OCI-LY1 (cell line): ENCODE measurements at regions not wholly inside any gene's neighbourhood (a gene's known extent, or its start where the extent isn't known, plus 50 kb on each side); places are given as distances from the start of the nearest gene placed in this dataset.

Source experiments
- H2AFZ ChIP-seq: fragments of 200-600 bp; sonication (generic), shearing (Covaris generic); 2 replicates; pipeline ENCODE4 v1.6.0; 2014; ENCODE audit warnings: antibody characterized with exemption, mild to moderate bottlenecking, low read length
- H3F3A ChIP-seq: fragments of 200-600 bp; sonication (generic), shearing (Covaris generic); 2 replicates; pipeline ENCODE4 v1.6.0; 2014; ENCODE audit warnings: mild to moderate bottlenecking, antibody characterized with exemption, low read length, moderate library complexity; ENCODE audit not compliant: insufficient read depth
- H3K27ac ChIP-seq: fragments of 200-600 bp; sonication (generic); 2 replicates; pipeline ENCODE4 v1.5.1; 2014; ENCODE audit warnings: low read length, mixed run types, mild to moderate bottlenecking, low read depth; ENCODE audit not compliant: poor library complexity, severe bottlenecking
- H3K27me3 ChIP-seq: fragments of 200-600 bp; sonication (generic); 2 replicates; pipeline ENCODE4 v1.6.0; 2014; ENCODE audit warnings: antibody characterized with exemption, mild to moderate bottlenecking, low read length, moderate library complexity; ENCODE audit not compliant: insufficient read depth
- H3K36me3 ChIP-seq: fragments of 200-600 bp; sonication (generic); 2 replicates; pipeline ENCODE4 v1.6.1; 2014; ENCODE audit warnings: mild to moderate bottlenecking, antibody characterized with exemption, low read length, moderate library complexity, mixed read lengths; ENCODE audit not compliant: insufficient read depth
- H3K4me1 ChIP-seq: fragments of 200-600 bp; sonication (generic); 2 replicates; pipeline ENCODE4 v1.5.1; 2014; ENCODE audit warnings: mild to moderate bottlenecking, low read length, moderate library complexity; ENCODE audit not compliant: insufficient read depth, severe bottlenecking
- H3K4me2 ChIP-seq: fragments of 200-600 bp; sonication (generic), shearing (Covaris generic); 2 replicates; pipeline ENCODE4 v1.6.1; 2014; ENCODE audit warnings: low read length
- H3K4me3 ChIP-seq: fragments of 200-600 bp; sonication (generic); 2 replicates; pipeline ENCODE4 v1.5.1; 2014; ENCODE audit warnings: low read length, low read depth, mild to moderate bottlenecking, mixed read lengths; ENCODE audit not compliant: poor library complexity, severe bottlenecking
- H3K79me2 ChIP-seq: fragments of 200-600 bp; shearing (Covaris generic); 2 replicates; pipeline ENCODE4 v1.6.1; 2016; ENCODE audit warnings: mixed run types, low read length, mixed read lengths; ENCODE audit not compliant: insufficient read depth
- H3K9ac ChIP-seq: fragments of 200-600 bp; sonication (generic), shearing (Covaris generic); 2 replicates; pipeline ENCODE4 v1.6.1; 2014; ENCODE audit warnings: mild to moderate bottlenecking, low read length, mixed read lengths
- H3K9me2 ChIP-seq: fragments of 200-600 bp; sonication (generic), shearing (Covaris generic); 2 replicates; pipeline ENCODE4 v1.6.1; 2014; ENCODE audit warnings: low read depth, mild to moderate bottlenecking, low read length, mixed read lengths
- H3K9me3 ChIP-seq: fragments of 200-600 bp; shearing (Covaris generic); 2 replicates; pipeline ENCODE4 v1.6.1; 2014; ENCODE audit warnings: low read length, mixed read lengths
- H4K20me1 ChIP-seq: fragments of 200-600 bp; sonication (generic), shearing (Covaris generic); 2 replicates; pipeline ENCODE4 v1.6.0; 2016; ENCODE audit warnings: mild to moderate bottlenecking, low read length; ENCODE audit not compliant: insufficient read depth
- CTCF ChIP-seq: fragments of 200-600 bp; sonication (generic), shearing (Covaris generic); IDR thresholded peaks from 2 replicates; pipeline ENCODE4 v1.5.1; 2017; ENCODE audit warnings: mild to moderate bottlenecking, antibody characterized with exemption, low read length, moderate library complexity, mixed read lengths
- EZH2 ChIP-seq: fragments of 200-600 bp; sonication (generic), shearing (Covaris generic); IDR thresholded peaks from 2 replicates; pipeline ENCODE4 v1.8.0; 2017; ENCODE audit warnings: borderline replicate concordance, mixed run types, mild to moderate bottlenecking, antibody characterized with exemption, low read length, moderate library complexity, mixed read lengths

GRCh38 chr22:49547751-49548239, 279.9 kb downstream of the BRD1 start:
- Histone ChIP-seq H3K27me3 (no peaks in the 10 kb centered on the region), H3K9ac (no peak overlapping the region), H3K9me2 (no peaks in the 10 kb centered on the region), H3K4me3 (no peak overlapping the region), H2AFZ (no peak overlapping the region), H3F3A (no peaks in the 10 kb centered on the region), H3K27ac (no peak overlapping the region), H3K4me2 (no peak overlapping the region), H3K79me2 (no peaks in the 10 kb centered on the region), H3K4me1 (no peaks in the 10 kb centered on the region), H4K20me1 (no peaks in the 10 kb centered on the region), H3K9me3 (0 out of 2 replicates have a peak, but pooled peaks cover 3% of the 10 kb centered on the region), H3K36me3 (no peaks in the 10 kb centered on the region)
- TF ChIP-seq CTCF (no peak), EZH2 (no peak)

GRCh38 chr22:49546811-49547585, 280.7 kb downstream of the BRD1 start:
- Histone ChIP-seq H3K36me3 (no peaks in the 10 kb centered on the region), H4K20me1 (no peaks in the 10 kb centered on the region), H3F3A (no peaks in the 10 kb centered on the region), H3K4me2 (no peak overlapping the region), H3K27ac (no peak overlapping the region), H3K9ac (no peak overlapping the region), H3K9me2 (no peaks in the 10 kb centered on the region), H3K4me3 (no peak overlapping the region), H2AFZ (no peak overlapping the region), H3K9me3 (0 out of 2 replicates have a peak, but pooled peaks cover 3% of the 10 kb centered on the region), H3K4me1 (no peaks in the 10 kb centered on the region), H3K79me2 (no peaks in the 10 kb centered on the region), H3K27me3 (no peaks in the 10 kb centered on the region)
- TF ChIP-seq EZH2 (no peak), CTCF (no peak)

GRCh38 chr22:49545606-49546005, 282.1 kb downstream of the BRD1 start:
- H3K4me1 ChIP-seq = no peaks in the 10 kb centered on the region
- no peak overlapping the region for H3K9ac ChIP-seq
- no peaks in the 10 kb centered on the region for H4K20me1 ChIP-seq
- H3K36me3 ChIP-seq = no peaks in the 10 kb centered on the region
- no peak overlapping the region for H3K4me2 ChIP-seq
- no peak overlapping the region for H3K4me3 ChIP-seq
- no peaks in the 10 kb centered on the region for H3K9me3 ChIP-seq
- H2AFZ ChIP-seq = no peak overlapping the region
- H3K27ac ChIP-seq = no peak overlapping the region
- H3F3A ChIP-seq = no peaks in the 10 kb centered on the region
- H3K79me2 ChIP-seq = no peaks in the 10 kb centered on the region
- no peaks in the 10 kb centered on the region for H3K27me3 ChIP-seq
- H3K9me2 ChIP-seq = no peaks in the 10 kb centered on the region
- TF ChIP-seq EZH2 (no peak), CTCF (no peak)
